ENCODE measurements at regions not wholly inside any gene's neighbourhood (a gene's known extent, or its start where the extent isn't known, plus 50 kb on each side); places are given as distances from the start of the nearest gene placed in this dataset.
"Not testable (repeated sequence)": the region's sequence is repeated elsewhere in the genome, so short reads cannot be mapped to it uniquely, and the experiment has no call there.

DNA sequence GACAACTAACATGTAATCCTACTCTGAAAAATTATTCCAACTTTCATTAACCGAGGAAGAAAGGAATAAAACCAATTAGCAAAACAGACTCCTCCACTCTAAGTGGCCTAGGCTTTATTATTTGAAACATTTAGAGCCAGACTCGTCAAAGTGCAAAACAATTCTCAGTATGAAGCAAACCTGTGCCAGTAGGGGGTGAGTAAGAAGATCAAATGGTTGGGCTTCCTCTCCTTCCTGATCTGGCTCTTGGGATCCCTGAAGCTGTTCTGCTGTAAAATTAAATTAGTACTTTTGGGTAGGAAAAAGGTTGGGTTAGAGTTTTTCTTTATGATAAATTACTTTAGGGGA lies 177.6 kb upstream of the MAN1A1 start:
- DNase-seq (no peak), ATAC-seq (no peak)
- intact Hi-C loops (cut with micrococcal nuclease), result no loop called here

DNA sequence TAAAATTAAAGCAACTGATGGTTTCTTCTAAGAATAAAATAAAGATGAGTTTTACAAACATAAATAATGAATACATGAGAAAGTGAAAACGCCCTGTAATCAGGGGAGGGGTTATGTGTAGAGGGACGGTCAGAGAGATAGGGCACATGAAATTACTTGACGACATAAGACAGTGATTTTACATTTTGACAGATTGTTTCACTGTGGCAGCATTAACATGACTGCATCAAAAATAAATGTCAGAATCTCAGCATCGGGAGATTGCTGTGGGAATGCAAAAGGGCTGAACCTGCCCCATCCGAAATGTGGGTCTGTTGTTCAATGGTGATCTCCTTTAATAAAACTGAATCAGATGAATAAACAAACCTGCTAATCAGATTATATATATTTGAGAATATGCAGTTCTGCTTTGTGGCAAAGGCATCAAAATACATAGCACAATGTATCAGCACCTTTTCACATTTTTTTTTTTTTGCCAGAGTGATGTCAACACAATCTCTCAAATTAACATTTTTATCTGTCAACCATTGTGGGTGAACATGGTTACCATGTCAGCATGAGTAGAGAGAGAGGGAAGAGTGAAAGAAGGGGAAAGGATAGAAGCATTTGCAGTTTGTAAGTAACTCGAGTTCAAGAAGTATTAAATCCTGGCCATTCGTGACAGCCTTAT lies 177.1 kb upstream of the MAN1A1 start:
- no peak for DNase-seq
- no peak for ATAC-seq
- intact Hi-C loops (cut with micrococcal nuclease), result no loop called here

DNA sequence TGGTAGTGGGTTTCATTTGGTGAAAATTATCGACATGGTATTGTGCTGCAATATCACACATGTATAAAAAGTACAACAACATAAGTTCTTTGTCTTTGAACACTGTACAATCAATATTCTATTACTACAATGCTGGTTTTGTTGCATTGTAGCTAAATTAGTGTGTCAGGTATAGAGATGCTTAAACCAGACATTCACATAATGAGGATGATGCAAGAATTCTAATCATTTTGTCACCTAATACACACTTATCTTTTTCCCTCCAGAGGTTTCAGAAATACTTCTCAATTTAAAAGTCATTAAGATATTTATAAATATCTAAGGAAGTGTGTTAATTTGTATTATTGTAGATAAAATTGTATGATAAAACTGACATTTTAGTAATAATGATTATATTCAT lies 174.8 kb upstream of the MAN1A1 start:
- no peak for DNase-seq
- no peak for ATAC-seq
- intact Hi-C loops (cut with micrococcal nuclease), result no loop called here

DNA sequence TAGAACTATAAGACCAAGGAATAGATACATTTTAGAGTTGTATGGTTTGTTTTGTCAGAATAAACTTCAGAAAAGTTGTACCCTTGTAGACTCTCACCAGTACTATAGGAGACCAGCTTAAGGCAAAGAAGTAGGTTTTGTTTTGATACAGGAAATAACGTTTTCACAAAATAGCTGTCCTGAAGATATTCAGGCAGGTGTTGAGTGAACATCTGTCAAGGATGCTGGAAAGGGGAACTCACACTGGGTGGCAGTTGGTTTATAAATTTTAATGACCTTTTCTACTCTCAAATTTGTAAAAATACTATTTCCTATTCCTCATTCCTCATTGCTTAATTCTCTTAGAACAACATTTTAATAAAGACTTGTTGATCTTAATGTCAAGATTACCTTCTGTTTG lies 174.0 kb upstream of the MAN1A1 start:
- ATAC-seq, result no peak
- intact Hi-C loops (cut with micrococcal nuclease), result no loop called here
- no peak for DNase-seq

DNA sequence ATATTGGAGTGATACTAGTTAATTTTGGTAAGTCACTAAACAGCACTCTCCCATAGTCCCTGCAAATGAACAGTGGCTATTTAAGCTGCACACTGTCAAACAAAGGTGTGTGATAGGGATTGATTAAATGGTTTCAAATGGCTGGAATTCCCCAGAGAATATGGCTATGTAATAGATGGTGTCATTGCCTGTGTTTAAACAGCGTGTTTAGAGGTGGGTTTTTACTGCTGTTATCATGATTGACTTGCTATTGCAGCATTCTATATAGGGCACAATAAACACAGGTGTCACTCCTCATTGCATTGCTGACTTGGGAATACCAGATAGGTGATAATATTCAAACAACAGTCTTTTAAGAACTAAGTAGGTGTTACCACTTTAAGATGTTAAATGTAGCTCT lies 171.7 kb upstream of the MAN1A1 start:
- ATAC-seq (no peak), DNase-seq (no peak)
- intact Hi-C loops (cut with micrococcal nuclease), result no loop called here

DNA sequence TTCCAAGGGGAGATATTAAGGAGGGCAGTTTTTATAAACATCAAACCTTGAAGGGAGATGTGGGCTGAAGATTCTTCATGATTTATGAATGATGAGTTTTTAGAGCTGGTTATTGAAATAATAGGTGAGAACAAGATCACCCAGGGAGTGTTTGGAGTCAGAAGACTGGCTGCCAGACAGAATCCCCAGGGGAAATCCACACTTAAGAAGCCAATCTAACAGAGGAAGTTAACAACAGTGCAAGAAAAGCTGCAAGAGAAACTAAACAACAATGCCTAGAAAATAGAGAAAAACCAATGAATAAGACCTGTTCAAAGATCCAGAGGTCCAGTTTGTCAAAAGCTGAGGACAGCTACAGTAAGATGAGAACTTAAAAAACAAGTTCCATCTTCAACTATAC lies 167.9 kb upstream of the MAN1A1 start:
- ATAC-seq, result no peak
- intact Hi-C loops (cut with micrococcal nuclease), result no loop called here
- DNase-seq, result no peak

DNA sequence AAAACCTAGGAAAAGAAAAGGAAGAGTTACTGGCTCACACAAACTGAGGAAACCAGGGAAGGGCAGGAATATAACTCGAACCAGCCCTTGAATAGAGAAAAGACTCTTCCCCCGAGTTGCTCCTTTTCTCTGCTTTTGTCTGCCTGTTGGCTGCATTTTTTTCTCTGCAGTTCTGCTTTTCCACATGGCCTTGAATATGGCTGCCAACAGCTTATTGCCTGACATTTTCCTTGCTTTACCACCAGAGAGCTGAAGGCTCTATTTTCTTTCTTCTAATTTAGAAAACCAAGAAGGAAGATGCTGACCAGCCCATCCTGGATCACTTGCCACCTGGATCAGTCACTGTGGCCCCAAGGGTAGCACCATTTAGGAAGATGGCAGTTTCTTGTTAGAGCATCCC lies 164.8 kb upstream of the MAN1A1 start:
- DNase-seq (no peak), ATAC-seq (no peak)
- intact Hi-C loops (cut with micrococcal nuclease), result no loop called here

DNA sequence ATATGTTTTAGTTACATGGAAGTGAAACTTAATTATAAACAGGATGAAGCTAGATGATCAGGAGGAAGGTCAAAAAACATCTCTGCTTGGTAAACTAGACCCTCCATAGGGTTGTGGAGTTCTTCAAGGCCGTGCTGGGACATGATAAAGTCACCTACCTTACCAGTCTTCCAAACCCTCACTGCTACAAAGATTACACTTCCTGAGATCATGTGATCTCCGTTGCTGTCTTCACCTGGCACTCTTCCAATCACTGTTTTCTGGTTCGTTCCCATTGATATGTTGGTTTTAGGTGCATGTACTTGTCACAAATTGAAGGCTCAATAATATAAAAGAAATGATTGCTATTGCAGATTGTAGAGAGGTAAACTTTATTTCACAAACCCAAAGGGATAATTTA lies 161.5 kb upstream of the MAN1A1 start:
- no peak for ATAC-seq

DNA sequence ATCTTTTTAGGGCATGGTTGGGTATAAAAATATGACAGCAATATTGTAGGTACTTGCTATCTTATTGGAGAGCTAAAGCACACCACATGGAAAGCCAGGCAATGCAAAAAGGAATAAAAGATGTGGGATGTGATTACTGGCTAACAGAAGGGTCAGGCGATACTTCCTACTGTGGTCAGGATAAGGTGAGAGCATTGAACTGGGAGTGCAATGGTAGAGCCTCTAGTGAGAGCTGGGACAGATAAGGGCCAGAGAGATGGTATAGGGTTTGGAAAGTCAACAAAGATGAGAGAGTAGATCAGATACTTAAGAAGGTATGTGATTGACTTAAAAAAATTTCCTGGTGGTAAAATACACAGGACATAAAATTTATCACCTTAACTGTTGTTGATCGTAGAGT lies 160.7 kb upstream of the MAN1A1 start:
- intact Hi-C loops (cut with micrococcal nuclease), result no loop called here
- DNase-seq, result no peak
- no peak for ATAC-seq

More for the DNA sequence above, 161.5 kb upstream of the MAN1A1 start:
- DNase-seq, result no peak
- intact Hi-C loops (cut with micrococcal nuclease), result no loop called here

DNA sequence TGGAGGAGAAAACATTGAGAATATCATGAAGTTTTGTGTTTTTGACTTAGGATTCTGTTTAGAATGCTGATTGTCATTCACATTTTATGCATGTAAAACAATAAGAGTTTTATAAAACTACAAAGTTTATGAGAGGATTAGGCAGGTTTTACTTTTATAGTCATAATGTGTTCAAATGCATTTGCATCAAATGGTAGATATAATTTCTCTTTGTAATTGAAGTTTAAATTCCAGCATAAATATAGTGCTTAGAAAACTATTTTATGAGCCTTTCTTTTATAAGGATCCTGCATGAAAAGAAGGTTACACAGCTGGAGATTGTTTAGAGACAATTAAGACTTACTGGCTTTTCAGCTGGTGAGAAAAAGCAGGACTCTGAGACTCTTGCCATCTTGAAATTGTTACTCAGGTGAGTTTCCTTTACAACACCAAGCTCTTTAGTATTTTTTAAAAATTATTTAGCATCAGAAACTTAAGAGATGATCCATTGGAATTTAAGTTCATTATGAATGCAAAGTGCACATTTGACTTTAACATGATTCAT lies 157.1 kb upstream of the MAN1A1 start:
- ATAC-seq, result no peak
- DNase-seq, result no peak
- intact Hi-C loops (cut with micrococcal nuclease), result no loop called here

DNA sequence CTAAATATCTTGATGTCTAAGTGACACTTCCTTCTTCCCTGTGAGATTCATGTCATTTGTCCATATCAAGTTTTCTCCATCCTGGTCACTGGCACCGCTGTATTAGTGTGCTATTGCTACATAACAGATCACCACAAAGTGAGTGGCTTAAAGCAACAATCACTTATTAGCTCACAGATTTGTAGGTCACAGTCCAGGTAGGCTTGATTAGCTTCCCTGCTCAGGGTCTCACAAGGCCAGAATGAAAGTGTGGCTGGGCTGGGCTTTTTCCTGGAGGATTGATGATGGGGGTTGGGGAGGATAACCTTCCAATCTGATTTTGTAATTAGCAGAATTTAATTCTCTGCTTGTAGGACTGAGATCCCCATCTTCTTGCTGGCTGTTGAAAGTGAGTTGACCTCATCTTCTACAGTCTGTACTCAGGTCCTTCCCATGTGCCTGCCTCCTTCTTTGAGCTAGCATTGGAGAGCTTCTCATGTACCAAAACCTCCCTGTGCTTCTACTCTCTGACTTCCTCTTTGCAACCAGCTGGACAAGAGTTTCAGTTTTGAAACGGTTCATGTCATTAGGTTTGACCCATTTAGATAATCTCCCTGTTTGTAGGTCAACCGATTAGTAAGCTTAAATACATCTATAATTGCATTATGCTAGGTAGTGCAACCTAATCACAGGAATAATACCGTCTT lies 152.4 kb upstream of the MAN1A1 start:
- ATAC-seq (no peak), DNase-seq (no peak)
- intact Hi-C loops (cut with micrococcal nuclease), result no loop called here

DNA sequence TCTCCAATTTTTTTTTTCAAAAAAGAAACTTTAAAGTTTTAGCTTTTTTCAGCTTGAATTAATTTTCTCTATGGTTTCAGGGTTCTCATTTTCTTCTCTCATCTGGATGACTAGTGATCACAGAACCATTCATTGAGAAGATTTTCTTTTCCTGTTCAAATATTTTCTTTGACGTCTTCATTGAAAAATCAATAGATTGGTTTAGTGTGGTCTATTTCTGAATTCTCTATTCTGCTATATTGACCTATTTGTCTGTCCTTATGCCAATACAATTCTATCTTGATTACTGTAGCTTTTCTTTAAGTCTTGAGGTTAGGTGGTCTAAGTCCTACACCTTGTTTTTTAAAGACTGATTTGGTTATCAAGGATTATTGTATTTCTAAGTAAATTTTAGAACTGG lies 150.2 kb upstream of the MAN1A1 start:
- intact Hi-C loops (cut with micrococcal nuclease), result no loop called here
- ATAC-seq (no peak), DNase-seq (no peak)

DNA sequence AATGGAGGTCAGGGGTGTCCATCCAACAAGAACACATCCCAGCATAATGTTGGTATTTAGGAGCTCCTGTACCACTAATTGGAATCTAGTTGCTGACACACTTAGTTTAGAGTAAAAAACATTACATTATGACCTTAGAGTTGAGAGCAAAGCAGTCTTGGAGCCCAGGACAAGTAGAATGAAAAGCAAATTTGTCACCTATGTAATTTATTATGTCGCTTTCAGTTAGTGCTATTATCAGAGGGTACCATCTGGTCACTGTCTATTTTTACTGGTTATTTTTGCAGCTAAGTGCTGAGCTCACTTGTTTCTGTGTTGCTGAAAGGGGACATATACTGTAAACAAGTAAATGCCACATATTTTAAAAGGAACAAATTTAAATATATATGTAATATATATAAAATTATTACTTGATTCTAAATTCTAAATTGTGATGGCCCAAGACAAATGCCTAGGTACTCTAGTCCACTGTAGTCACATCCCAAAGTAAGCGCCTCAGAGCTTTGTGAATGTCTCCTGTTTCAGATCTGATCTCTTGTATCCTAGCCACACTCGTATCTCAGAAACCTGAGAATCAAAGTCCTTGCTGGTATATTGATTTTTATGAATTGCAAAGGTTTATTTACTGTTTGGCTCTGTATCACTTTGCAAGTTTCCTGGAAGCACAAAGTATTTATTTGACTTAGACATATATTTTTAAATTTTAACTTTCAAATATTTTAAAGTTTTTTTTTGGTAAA lies 148.6 kb upstream of the MAN1A1 start:
- intact Hi-C loops (cut with micrococcal nuclease), result no loop called here
- ATAC-seq (no peak), DNase-seq (no peak)

DNA sequence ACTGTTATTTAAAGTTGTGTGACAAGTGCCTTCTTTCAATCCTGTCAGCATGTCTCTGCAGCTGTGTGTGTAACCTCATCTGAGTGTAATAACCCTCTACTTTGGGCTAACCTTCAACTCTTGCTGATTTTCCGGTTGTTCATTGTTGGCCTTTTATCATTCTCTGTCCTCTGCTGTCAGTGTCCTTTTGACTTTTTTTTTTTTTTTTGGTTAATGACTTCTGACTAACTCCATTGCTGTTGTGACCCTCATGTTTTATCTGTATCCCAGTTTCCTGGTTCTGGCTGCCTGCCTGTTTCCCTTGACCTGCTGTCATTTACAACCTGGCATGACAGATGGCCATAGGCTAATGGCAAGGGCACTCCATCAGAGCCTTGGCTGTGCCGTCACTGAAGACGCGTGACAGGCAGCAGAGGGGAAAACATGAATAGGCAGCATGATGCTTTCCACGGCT lies 145.7 kb upstream of the MAN1A1 start:
- peak; percentile 96 for ATAC-seq
- peak; percentile 43 for DNase-seq
- intact Hi-C loops (cut with micrococcal nuclease), result no loop called here

DNA sequence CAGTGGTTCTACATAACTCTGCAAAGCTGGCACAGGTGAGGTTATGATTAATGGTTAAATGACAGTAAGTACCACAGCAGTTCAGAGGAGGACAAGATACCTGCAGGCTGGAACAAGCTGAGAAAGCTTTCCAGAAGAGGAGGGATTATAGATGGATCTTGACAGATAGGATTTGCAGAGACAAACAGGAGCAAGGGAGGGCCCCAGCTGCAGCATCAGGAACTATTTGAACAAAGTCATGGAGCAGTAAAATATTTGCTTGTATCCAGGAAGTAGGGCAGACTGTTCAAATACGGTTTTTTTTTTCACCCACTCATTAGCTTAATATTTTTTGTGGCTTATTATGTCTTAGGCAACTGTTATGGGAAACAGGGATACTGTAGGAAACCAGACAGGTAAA lies 144.4 kb upstream of the MAN1A1 start:
- ATAC-seq, result no peak
- intact Hi-C loops (cut with micrococcal nuclease), result no loop called here
- no peak for DNase-seq

DNA sequence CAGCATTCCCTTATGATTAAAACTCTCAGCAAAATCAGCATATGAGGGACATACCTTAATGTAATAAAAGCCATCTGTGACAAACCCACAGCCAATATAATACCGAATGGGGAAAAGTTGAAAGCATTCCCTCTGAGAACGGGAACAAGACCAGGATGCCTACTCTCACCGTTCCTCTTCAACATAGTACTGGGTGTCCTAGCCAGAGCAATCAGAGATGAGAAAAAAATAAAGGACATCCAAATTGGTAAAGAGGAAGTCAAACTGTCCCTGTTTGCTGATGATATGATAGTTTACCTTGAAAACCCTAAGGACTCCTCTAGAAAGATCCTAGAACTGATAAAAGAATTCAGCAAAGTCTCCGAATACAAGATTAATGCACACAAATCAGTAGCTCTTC lies 141.6 kb upstream of the MAN1A1 start:
- ATAC-seq; intact Hi-C loops (cut with micrococcal nuclease); DNase-seq: not testable (repeated sequence)

DNA sequence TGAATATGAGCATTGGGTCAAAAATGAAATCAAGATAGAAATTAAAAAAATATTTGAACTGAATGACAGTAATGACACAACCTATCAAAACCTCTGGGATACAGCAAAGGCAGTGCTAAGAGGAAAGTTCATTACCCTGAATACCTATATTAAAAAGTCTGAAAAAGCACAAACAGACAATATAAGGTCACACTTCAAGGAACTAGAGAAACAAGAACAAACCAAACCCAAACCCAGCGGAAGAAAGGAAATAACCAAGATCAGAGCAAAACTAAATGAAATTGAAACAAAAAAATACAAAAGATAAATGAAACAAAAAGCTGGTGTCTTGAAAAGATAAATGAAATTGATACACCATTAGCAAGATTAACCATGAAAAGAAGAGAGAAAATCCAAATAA lies 140.5 kb upstream of the MAN1A1 start:
- ATAC-seq; DNase-seq; intact Hi-C loops (cut with micrococcal nuclease): not testable (repeated sequence)

DNA sequence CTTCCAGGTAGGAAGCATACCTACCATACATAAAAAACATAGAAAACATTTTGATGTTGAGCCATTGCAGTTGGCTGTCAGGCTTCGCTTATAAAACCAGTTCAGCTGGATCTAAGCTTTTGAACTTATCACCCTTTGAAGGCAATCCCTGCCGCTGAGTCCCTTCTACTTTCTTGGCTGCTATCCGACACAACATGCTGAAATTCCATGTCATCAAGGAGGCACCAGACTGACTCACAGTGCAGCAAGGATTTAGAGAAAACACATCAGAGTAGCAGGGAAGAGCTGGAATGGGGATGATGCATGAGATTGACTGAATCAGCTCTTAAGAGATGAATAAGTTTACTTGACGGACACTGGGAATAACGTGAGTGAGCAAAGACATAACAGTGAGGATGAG lies 135.0 kb upstream of the MAN1A1 start:
- intact Hi-C loops (cut with micrococcal nuclease), result no loop called here
- no peak for DNase-seq
- ATAC-seq, result peak; percentile 52

DNA sequence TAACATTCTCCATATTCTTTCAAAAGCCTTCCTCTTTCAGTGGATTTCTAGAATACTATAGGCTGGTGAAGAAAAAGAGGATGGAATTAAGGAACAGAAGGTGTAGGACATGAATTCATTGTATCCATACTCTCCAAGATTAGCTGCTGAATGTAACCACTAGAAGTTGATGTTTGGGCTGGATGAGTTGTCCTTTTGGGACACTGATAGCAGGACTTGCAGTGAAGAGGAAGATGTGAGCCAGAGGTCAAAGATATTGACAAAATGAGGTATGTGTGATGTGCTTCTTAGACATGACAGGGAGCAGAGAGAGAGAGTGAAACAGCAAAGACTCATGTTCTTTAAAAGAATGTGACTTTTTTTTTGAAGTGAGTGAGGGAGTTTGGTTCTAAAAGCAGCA lies 134.3 kb upstream of the MAN1A1 start:
- intact Hi-C loops (cut with micrococcal nuclease), result no loop called here
- DNase-seq, result no peak
- ATAC-seq, result peak; percentile 52

DNA sequence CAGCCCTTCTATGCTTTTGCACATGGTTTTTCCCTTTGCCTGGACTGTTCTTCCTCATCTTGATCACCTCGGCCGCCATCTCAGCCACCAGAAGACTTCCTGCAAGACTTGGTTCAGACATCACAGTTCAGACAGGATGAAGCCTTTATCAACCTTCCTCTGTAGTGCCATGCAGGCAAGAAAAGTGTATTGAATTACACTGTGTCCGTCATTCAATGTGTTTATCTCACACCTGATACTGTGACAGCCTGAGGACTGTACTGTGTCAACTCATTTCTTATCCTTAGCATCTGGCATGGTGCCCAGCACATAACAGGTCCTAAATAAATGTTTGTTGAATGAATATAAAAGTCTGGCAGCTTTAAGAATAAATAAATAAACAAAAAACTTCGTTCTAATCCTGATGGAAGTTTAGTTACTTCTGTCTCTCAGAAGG lies 133.3 kb upstream of the MAN1A1 start:
- DNase-seq (no peak), ATAC-seq (peak; percentile 76)
- intact Hi-C loops (cut with micrococcal nuclease), result no loop called here
